Panc1 (cell line): ENCODE measurements at regions not wholly inside any gene's neighbourhood (a gene's known extent, or its start where the extent isn't known, plus 50 kb on each side); places are given as distances from the start of the nearest gene placed in this dataset.

Experiments used
- ATAC-seq: fragments of 200-7000 bp; cut with Tn5 transposase; 2 replicates; pipeline ENCODE4 v1.9.1; 2020; ENCODE audit warnings: mild to moderate bottlenecking, moderate library complexity
- BruUV-seq: library from RNA; stranded (reverse); fragments of 400-500 nt; replicated peaks from 2 replicates; lab custom pipeline; 2021; lab: Mats Ljungman, UMichigan
- CTCF ChIA-PET: fragments of 300-600 bp; sonication (Branson Sonifier 250); formaldehyde crosslinking; loops from one replicate; lab custom pipeline; 2022; ENCODE audit warnings: antibody characterized with exemption; lab: Charles Lee
- POLR2A ChIA-PET: fragments of 300-600 bp; sonication (Branson Sonifier 250); formaldehyde crosslinking; loops from one replicate; lab custom pipeline; 2022; ENCODE audit warnings: antibody characterized with exemption; lab: Charles Lee
- DNase-seq: peaks from one replicate; pipeline ENCODE4 v3.0.0-alpha.2; 2010; ENCODE audit warnings: low read depth, low spot score
- H3K27ac ChIP-seq: 2 replicates; pipeline ENCODE4 v1.5.1; 2011; ENCODE audit warnings: mild to moderate bottlenecking, low read length, inconsistent platforms
- H3K27me3 ChIP-seq: fragments of 200-500 bp; sonication (Bioruptor generic); 2 replicates; pipeline ENCODE4 v1.6.0; 2014; ENCODE audit warnings: low read length, inconsistent platforms; ENCODE audit not compliant: control insufficient read depth, insufficient read depth
- H3K36me3 ChIP-seq: fragments of 200-500 bp; sonication (Bioruptor generic); 2 replicates; pipeline ENCODE4 v1.5.1; 2014; ENCODE audit warnings: inconsistent platforms, mild to moderate bottlenecking, low read length, moderate library complexity; ENCODE audit not compliant: control insufficient read depth, insufficient read depth
- H3K4me1 ChIP-seq: 2 replicates; pipeline ENCODE4 v1.5.1; 2011; ENCODE audit warnings: inconsistent platforms, mild to moderate bottlenecking, low read length, moderate library complexity; ENCODE audit not compliant: control insufficient read depth, insufficient read depth
- H3K4me3 ChIP-seq, 2 experiments: 2 replicates each; pipeline ENCODE4 v1.5.1; 2011 to 2012; ENCODE audit warnings: low read depth in 2 of 2, low read length in 2 of 2, mild to moderate bottlenecking in 2 of 2, inconsistent platforms in 1 of 2, moderate library complexity in 1 of 2
- H3K9me3 ChIP-seq: fragments of 200-500 bp; sonication (Bioruptor generic); 2 replicates; pipeline ENCODE4 v1.5.1; 2014; ENCODE audit warnings: low read depth, mild to moderate bottlenecking, inconsistent platforms, low read length, moderate library complexity; ENCODE audit not compliant: control insufficient read depth, insufficient read depth
- CTCF ChIP-seq: fragments of 450-650 bp; IDR thresholded peaks from 2 replicates; pipeline ENCODE4 v1.5.1; 2017; ENCODE audit warnings: mild to moderate bottlenecking
- POLR2AphosphoS5 ChIP-seq: IDR thresholded peaks from 2 replicates; pipeline ENCODE4 v1.6.1; 2012; ENCODE audit warnings: mild to moderate bottlenecking, low read depth, low read length, moderate library complexity
- SIN3A ChIP-seq: IDR thresholded peaks from 2 replicates; pipeline ENCODE4 v1.6.1; 2012; ENCODE audit warnings: low read depth, mild to moderate bottlenecking, low read length, moderate library complexity, borderline replicate concordance; ENCODE audit not compliant: insufficient read depth
- TCF7L2 ChIP-seq: IDR thresholded peaks from 2 replicates; pipeline ENCODE4 v1.6.1; 2011; ENCODE audit warnings: mild to moderate bottlenecking, low read depth, low read length, inconsistent platforms
- in situ Hi-C: cut with HindIII; loops from 2 replicates; pipeline ENCODE4 v1.10.0; 2016; ENCODE audit warnings: low sequenced_read_pairs, low pct_unique_long_range_greater_than_20kb
- intact Hi-C: fragments of 100-400 bp; cut with micrococcal nuclease; formaldehyde crosslinking; loops from one replicate; pipeline ENCODE4 v1.10.0; 2022; ENCODE audit not compliant: unreplicated experiment
- TF ChIP-seq, protein P1 (sequence below), 2 experiments: IDR thresholded peaks; 2 replicates each; pipeline ENCODE4 v1.6.1; 2011 to 2012; ENCODE audit warnings: low read depth in 2 of 2, control low read depth in 1 of 2, low read length in 1 of 2, mild to moderate bottlenecking in 1 of 2, moderate library complexity in 1 of 2; ENCODE audit not compliant: insufficient read depth in 1 of 2

DNA sequence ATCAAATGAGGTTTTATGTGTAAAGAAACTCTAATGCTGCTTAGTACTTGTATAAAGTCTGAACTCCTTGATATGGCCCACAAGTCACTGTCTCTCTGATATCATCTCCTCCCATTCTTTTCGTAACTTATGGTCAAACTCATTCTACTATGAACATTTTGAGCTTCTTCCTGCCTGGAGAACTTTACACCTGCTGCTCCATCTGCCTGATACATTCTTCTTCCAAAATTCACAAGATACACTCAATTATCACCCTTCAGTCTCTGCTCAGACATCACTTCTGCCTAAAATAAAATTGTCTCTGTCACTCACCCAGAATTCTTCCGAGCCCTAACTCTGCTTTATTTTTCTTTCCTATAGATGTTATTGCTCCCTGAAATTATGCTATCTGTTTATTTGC lies 192.8 kb upstream of the LYPLAL1 start:
- H3K4me3 ChIP-seq = no peak overlapping the region
- intact Hi-C loops = no loop called here

GRCh38 chr1:218982482-218982881 lies 191.2 kb upstream of the LYPLAL1 start:
- intact Hi-C loops = no loop called here
- ChIA-PET POLR2A (no interaction called here), CTCF (no interaction called here)
- in situ Hi-C loops = no loop called here
- no peak for ATAC-seq
- TF ChIP-seq, protein P1, sequence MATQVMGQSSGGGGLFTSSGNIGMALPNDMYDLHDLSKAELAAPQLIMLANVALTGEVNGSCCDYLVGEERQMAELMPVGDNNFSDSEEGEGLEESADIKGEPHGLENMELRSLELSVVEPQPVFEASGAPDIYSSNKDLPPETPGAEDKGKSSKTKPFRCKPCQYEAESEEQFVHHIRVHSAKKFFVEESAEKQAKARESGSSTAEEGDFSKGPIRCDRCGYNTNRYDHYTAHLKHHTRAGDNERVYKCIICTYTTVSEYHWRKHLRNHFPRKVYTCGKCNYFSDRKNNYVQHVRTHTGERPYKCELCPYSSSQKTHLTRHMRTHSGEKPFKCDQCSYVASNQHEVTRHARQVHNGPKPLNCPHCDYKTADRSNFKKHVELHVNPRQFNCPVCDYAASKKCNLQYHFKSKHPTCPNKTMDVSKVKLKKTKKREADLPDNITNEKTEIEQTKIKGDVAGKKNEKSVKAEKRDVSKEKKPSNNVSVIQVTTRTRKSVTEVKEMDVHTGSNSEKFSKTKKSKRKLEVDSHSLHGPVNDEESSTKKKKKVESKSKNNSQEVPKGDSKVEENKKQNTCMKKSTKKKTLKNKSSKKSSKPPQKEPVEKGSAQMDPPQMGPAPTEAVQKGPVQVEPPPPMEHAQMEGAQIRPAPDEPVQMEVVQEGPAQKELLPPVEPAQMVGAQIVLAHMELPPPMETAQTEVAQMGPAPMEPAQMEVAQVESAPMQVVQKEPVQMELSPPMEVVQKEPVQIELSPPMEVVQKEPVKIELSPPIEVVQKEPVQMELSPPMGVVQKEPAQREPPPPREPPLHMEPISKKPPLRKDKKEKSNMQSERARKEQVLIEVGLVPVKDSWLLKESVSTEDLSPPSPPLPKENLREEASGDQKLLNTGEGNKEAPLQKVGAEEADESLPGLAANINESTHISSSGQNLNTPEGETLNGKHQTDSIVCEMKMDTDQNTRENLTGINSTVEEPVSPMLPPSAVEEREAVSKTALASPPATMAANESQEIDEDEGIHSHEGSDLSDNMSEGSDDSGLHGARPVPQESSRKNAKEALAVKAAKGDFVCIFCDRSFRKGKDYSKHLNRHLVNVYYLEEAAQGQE (IDR thresholded peaks at IDR 0.05; ENCODE audit: insufficient read depth in 1 of 2, low read depth in 2 of 2, low read length in 1 of 2) = no peak
- TF ChIP-seq POLR2AphosphoS5 (no peak), SIN3A (no peak), CTCF (no peak), TCF7L2 (no peak)
- no peak overlapping the region for H3K4me3 ChIP-seq
- H3K9me3 ChIP-seq = no peaks in the 10 kb centered on the region
- DNase-seq = no peak
- H3K27ac ChIP-seq = no peak overlapping the region
- no peaks in the 10 kb centered on the region for H3K27me3 ChIP-seq
- BruUV-seq = no TSS peak
- H3K4me1 ChIP-seq = no peaks in the 10 kb centered on the region
- H3K36me3 ChIP-seq = no peaks in the 10 kb centered on the region

More for the DNA sequence above, 192.8 kb upstream of the LYPLAL1 start:
- Histone ChIP-seq H3K9me3 (no peaks in the 10 kb centered on the region), H3K27ac (no peak overlapping the region), H3K36me3 (no peaks in the 10 kb centered on the region), H3K27me3 (no peaks in the 10 kb centered on the region), H3K4me1 (no peaks in the 10 kb centered on the region)
- ChIA-PET POLR2A (no interaction called here), CTCF (no interaction called here)
- TF ChIP-seq POLR2AphosphoS5 = no peak
- no peak for TF ChIP-seq SIN3A
- no peak for TF ChIP-seq CTCF
- TF ChIP-seq TCF7L2 = no peak
- TF ChIP-seq, protein P1 (IDR thresholded peaks at IDR 0.05; ENCODE audit: insufficient read depth in 1 of 2, low read depth in 2 of 2, low read length in 1 of 2) = no peak
- in situ Hi-C loops = no loop called here
- BruUV-seq = no TSS peak
- DNase-seq (no peak), ATAC-seq (no peak)
